Stimulated activated CD4-positive, alpha-beta T cell treated with anti-CD3 and anti-CD28 coated beads, Interleukin-1b, Interleukin-23, amount 100 ng/mL, for 1 hour (primary cell): ENCODE measurements at regions not wholly inside any gene's neighbourhood (a gene's known extent, or its start where the extent isn't known, plus 50 kb on each side); places are given as distances from the start of the nearest gene placed in this dataset.

Experiments used
- DNase-seq, 2 donors: peaks; one replicate each; pipeline ENCODE4 v3.0.0-alpha.2; 2020; ENCODE audit warnings: low read depth in 2 of 2

- no peak for DNase-seq
Measured at GRCh38 chr14:98698341-98698740, 573.7 kb downstream of the BCL11B start.

GRCh38 chr14:98700748-98701147 lies 571.2 kb downstream of the BCL11B start:
- DNase-seq, result no peak

- no peak for DNase-seq
Measured at GRCh38 chr14:98701377-98701776, 570.6 kb downstream of the BCL11B start.

DNA sequence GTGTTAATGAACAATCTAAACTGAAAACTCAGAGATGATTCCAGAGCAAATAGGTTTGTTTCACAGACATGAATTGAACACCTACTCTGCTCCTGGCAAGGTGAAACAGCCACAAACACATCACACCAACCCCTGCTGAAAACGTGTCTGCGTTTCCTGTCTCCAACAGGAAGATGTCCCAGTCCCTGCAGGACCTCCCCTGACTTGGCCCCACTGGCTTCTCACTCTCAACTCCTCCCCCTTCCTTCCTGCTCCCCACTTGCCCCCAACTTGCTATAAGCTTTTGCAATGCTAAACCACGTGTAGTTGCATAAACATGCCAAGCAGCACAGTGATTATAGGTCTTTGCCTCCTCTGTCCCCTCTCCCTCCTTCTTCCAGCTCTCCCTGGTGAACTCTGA lies 567.6 kb downstream of the BCL11B start:
- DNase-seq, result no peak

GRCh38 chr14:98705871-98706300 lies 566.1 kb downstream of the BCL11B start:
- DNase-seq, result no peak

DNA sequence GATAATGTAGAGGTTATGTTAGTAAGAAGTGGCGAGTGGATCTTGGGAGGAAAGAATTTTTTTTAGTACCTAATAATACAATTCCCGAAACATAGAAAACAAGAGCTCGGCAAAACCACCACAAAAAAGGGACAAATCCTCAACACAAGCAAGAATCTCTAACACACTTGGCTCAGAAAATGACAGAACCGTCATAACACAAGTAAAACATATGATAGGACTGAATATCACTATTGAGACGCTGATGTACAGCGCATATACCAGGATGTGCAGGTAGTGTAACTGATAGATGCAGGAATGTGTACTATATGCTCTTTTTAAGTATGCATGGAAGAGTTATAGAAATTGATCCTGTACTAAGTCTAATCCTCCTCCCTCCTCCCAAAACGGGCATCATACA lies 564.5 kb downstream of the BCL11B start:
- no peak for DNase-seq

GRCh38 chr14:98708555-98708954 lies 563.4 kb downstream of the BCL11B start:
- no peak for DNase-seq

DNA sequence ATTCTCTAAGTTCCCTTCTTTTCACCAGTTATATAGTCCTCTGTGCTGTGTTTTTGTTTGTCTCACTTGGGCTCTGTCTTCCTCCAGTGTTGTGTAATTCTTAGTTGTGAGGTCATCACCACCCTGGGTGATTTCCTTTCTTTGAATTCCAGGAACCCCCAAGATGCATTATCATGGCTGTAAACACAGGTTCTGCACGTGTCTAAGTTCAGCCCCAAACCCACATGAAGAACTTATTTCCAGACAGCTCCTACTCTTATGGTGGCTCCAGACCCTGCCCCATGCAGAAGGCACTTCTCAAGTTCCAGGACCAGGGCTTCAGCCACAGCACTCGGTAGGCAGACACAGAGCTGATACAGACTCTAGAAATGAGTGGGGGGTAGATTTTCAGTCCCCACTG lies 560.5 kb downstream of the BCL11B start:
- DNase-seq, result no peak

GRCh38 chr14:98714626-98715425 lies 557.2 kb downstream of the BCL11B start:
- DNase-seq, result no peak

- no peak for DNase-seq
Measured at GRCh38 chr14:98716133-98716532, 555.9 kb downstream of the BCL11B start.

- DNase-seq, result no peak
Measured at GRCh38 chr14:98721061-98721460, 550.9 kb downstream of the BCL11B start.

DNA sequence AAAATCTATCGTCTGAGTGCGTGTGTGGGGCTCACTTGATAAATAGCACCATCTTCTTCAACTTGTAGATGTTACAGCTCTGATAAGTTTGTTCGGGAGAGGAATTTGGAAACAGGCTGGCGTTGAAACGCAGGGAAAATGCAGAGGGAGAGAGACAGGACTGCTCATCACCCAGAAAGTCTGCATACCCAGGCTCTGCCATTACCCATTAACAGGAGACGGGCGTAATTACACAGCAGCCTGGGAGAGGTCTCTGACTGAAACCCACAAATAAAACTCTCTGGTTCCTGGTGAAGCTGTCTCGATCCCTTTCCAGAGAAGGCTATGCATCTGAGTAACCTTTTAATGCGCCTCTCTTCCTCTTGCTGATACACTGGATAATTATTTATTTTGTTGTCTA lies 547.3 kb downstream of the BCL11B start:
- no peak for DNase-seq

- no peak for DNase-seq
Measured at GRCh38 chr14:98725191-98725590, 546.8 kb downstream of the BCL11B start.

DNA sequence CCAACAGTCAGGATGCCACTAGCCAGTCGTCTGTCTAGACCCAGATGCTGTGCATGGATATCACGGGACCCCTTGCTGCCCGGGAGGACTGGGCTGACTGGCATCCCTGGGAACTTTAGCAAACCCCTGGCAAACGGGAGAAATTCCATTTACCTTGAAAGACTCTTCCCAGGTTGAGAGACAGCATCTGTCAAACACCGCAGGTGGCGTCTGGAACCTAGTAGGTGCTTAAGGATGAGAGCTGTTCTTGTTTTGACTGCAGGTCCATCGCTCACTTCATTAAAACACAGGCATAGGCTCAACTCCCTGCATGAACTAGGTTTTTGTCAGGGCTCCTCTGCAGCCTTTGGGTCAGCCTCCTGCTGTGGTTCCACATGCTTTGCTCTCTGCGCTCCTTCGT lies 546.3 kb downstream of the BCL11B start:
- DNase-seq, result no peak

DNA sequence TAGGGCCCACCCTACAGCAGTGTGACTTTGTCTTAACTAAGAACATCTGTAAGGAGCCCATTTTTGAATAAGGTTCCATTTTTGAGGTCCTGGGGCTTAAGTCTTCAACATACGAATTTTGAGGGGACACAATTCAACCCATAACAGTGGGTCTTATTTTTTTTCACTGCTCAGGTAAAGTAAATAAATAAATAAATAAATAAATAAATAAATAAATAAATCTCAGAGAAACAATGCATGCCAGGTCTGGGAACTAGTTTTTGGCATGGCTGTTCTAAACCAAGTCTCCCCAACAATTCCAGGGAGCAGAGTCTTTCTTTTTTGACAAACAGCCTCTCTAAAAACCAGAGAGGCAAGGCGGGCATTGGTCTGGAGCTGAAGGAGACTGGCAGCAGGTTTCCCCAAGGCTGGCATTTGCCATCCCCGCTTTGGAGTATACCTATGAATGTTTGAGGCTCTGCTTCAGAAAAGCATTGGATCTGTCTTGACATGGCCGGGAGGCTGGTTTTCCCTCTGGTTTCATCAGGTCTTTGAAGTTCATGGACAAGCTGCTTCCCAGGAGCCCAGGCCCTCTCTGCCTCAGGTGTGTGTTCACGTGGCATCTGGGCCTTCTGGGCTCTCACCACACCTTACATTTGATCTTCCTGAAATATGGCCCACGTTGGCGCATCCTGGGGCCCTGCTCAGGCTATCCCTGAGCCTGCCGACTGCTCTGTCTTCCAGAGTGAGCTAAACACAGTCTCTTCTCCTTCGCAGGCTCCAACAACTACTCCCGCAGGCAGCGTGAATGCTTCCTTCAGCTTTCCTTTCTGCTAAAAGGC lies 545.2 kb downstream of the BCL11B start:
- DNase-seq, result no peak

DNA sequence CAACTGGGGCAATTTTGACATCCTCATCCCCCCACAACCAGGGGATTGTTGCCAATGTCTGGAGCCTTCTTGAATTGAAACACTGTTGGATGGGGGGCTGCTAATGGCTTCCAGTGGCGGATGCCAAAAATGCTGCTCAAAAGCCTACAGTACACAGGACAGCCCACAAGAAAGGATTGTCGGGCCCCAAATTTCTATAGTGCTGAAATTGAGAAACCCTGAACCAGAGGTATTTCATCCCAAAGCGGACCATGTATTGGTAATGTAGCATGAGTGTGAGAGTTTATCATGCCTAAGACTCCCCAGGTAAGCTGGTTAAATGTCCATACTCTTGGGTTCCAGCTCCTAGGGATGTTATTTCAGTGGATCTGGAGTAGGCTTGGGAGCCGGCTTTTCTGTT lies 544.0 kb downstream of the BCL11B start:
- no peak for DNase-seq

- DNase-seq, result no peak
Measured at GRCh38 chr14:98728836-98729235, 543.2 kb downstream of the BCL11B start.

DNA sequence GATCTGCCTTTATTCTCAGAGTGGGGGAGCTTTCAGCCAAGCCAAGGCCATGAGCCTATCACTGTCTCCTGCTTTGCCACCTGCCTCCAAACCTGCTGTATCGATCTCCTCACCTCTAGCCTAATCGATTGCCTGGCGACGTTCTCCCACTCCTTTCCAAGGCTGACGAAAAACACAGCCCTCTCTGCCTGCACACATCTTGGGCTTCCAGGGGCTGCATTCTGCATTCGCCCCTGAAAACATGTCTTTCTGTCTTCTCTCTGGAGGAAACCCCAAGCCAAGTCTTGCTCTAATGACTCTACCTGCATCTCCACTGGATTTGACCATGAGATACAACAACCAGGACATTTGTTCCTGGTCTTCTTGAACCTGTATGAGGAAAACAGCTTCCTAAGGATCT lies 540.7 kb downstream of the BCL11B start:
- DNase-seq, result no peak

GRCh38 chr14:98731701-98732100 lies 540.3 kb downstream of the BCL11B start:
- no peak for DNase-seq

- no peak for DNase-seq
Measured at GRCh38 chr14:98733536-98733935, 538.5 kb downstream of the BCL11B start.

- no peak for DNase-seq
Measured at GRCh38 chr14:98736701-98737338, 535.2 kb downstream of the BCL11B start.

GRCh38 chr14:98741523-98741922 lies 530.5 kb downstream of the BCL11B start:
- DNase-seq, result no peak

- no peak for DNase-seq
Measured at GRCh38 chr14:98742001-98742400, 530.0 kb downstream of the BCL11B start.
